ENCODE measurements at regions not wholly inside any gene's neighbourhood (a gene's known extent, or its start where the extent isn't known, plus 50 kb on each side); places are given as distances from the start of the nearest gene placed in this dataset.

- no peak overlapping the region for H2BK120ac ChIP-seq (ENCODE audit: low read depth, low read length, poor library complexity, severe bottlenecking)
- H3K23ac ChIP-seq (ENCODE audit: insufficient read length, low read depth, low read length) = no peak overlapping the region
- H3K23me2 ChIP-seq (ENCODE audit: insufficient read length, low read depth, low read length, poor library complexity, severe bottlenecking) = no peaks in the 10 kb centered on the region
- no peak for TF ChIP-seq CTCF (conservative IDR thresholded peaks at IDR 0.05)
- no peak overlapping the region for H3T11ph ChIP-seq (ENCODE audit: low read length)
- H3K27ac Mint-ChIP-seq = no peak overlapping the region; a peak in 1 of 7 replicates
- H3K9me3 ChIP-seq (ENCODE audit: control insufficient read depth, low read depth, low read length) = no peaks in the 10 kb centered on the region
- H3K4me1 ChIP-seq (ENCODE audit: insufficient read depth, low read length) = no peaks in the 10 kb centered on the region
- no peaks in the 10 kb centered on the region for H3K27me3 Mint-ChIP-seq (ENCODE audit: low read depth)
- H3K4me1 Mint-ChIP-seq = peaks cover 3 to 5% of the 10 kb centered on the region in 2 experiments
- H3K4ac ChIP-seq (ENCODE audit: low read depth, low read length) = no peak overlapping the region
- no peak overlapping the region for H4K8ac ChIP-seq (replicated peaks; ENCODE audit: insufficient read length, low read depth, low read length)
- H3K56ac ChIP-seq (ENCODE audit: insufficient read length, low read depth, low read length) = no peak overlapping the region
- H3K18ac ChIP-seq (ENCODE audit: insufficient read length, low read depth, low read length) = no peak overlapping the region
- no peak overlapping the region for H2AK5ac ChIP-seq (ENCODE audit: insufficient read length, low read length)
- no peak overlapping the region for H3K9ac ChIP-seq (ENCODE audit: extremely low read depth, insufficient read length, low read length)
- no peaks in the 10 kb centered on the region for H3K36me3 Mint-ChIP-seq (ENCODE audit: insufficient read depth in 1 of 3, low read depth in 3 of 3)
- no peak overlapping the region for H2BK12ac ChIP-seq (ENCODE audit: insufficient read length, low read depth, low read length)
- H3K79me2 ChIP-seq (ENCODE audit: insufficient read depth, low read length) = no peaks in the 10 kb centered on the region
- no peaks in the 10 kb centered on the region for H3K9me3 Mint-ChIP-seq
- H2AFZ ChIP-seq (ENCODE audit: low read length) = no peak overlapping the region
- no peak overlapping the region for H3K4me3 Mint-ChIP-seq
- no peaks in the 10 kb centered on the region for H3K27me3 ChIP-seq (ENCODE audit: insufficient read depth, low read length)
- H3K79me1 ChIP-seq (ENCODE audit: insufficient read depth, low read depth, low read length, poor library complexity, severe bottlenecking) = no peaks in the 10 kb centered on the region
- no peak overlapping the region for H2BK15ac ChIP-seq (ENCODE audit: low read depth, low read length)
- H2BK5ac ChIP-seq (ENCODE audit: insufficient read length, low read length) = no peak overlapping the region
- no peak overlapping the region for H3K14ac ChIP-seq (ENCODE audit: insufficient read depth, low read length)
- no peak overlapping the region for H4K91ac ChIP-seq (ENCODE audit: insufficient read length, low read depth, low read length)
- no peak overlapping the region for H2BK20ac ChIP-seq (ENCODE audit: low read depth, low read length, poor library complexity, severe bottlenecking)
- H4K5ac ChIP-seq (ENCODE audit: insufficient read length, low read depth, low read length) = no peak overlapping the region
- H4K20me1 ChIP-seq (ENCODE audit: control insufficient read depth, insufficient read depth, insufficient read length) = no peaks in the 10 kb centered on the region
- H3K27ac ChIP-seq (ENCODE audit: insufficient read length, low read depth, low read length) = no peak overlapping the region
- no peak overlapping the region for H3K4me2 ChIP-seq (ENCODE audit: insufficient read depth, insufficient read length, low read length)
- DNase-seq = no peak
Observed at GRCh38 chr9:115590011-115590410, 472.1 kb upstream of the TNC start.
